K562 (cell line): ENCODE measurements at regions not wholly inside any gene's neighbourhood (a gene's known extent, or its start where the extent isn't known, plus 50 kb on each side); places are given as distances from the start of the nearest gene placed in this dataset.

ENCODE experiments used
- BDP1 ChIP-seq: IDR thresholded peaks from 3 replicates; pipeline ENCODE4 v1.6.1; 2011; ENCODE audit not compliant: insufficient read length, insufficient read depth
- E2F4 ChIP-seq: sonication (generic); formaldehyde crosslinking; IDR thresholded peaks from 2 replicates; pipeline ENCODE4 v1.8.0; 2022; ENCODE audit warnings: mild to moderate bottlenecking, low read depth, missing genetic modification reagents
- E2F5 ChIP-seq: sonication (generic); formaldehyde crosslinking; IDR thresholded peaks from 2 replicates; pipeline ENCODE4 v1.8.0; 2022; ENCODE audit warnings: mild to moderate bottlenecking, missing genetic modification reagents
- GABPB1 ChIP-seq: sonication (generic); formaldehyde crosslinking; IDR thresholded peaks from 2 replicates; pipeline ENCODE4 v1.8.0; 2022; ENCODE audit warnings: mild to moderate bottlenecking, missing genetic modification reagents
- HDAC1 ChIP-seq, 2 experiments: fragments of 450-650 bp; IDR thresholded peaks; 2 replicates each; pipeline ENCODE4 v1.6.1; 2016 to 2017; ENCODE audit warnings: inconsistent platforms in 1 of 2, mild to moderate bottlenecking in 1 of 2, moderate library complexity in 1 of 2
- POLR2AphosphoS5 ChIP-seq: IDR thresholded peaks from 2 replicates; pipeline ENCODE4 v1.6.1; 2011; ENCODE audit warnings: mild to moderate bottlenecking, low read depth, low read length, moderate library complexity; ENCODE audit not compliant: control insufficient read depth, insufficient read depth
- RCOR1 ChIP-seq, 2 experiments: IDR thresholded peaks; 2 replicates each; pipeline ENCODE4 v1.6.1; 2012; ENCODE audit warnings: low read depth in 2 of 2, low read length in 2 of 2, borderline replicate concordance in 1 of 2, improper control_type of control experiment in 1 of 2
- SP1 ChIP-seq: sonication (generic); formaldehyde crosslinking; IDR thresholded peaks from 2 replicates; pipeline ENCODE4 v1.8.1; 2022; ENCODE audit warnings: mild to moderate bottlenecking, missing genetic modification reagents
- ZBTB5 ChIP-seq: fragments of 450-650 bp; IDR thresholded peaks from 2 replicates; pipeline ENCODE4 v1.6.1; 2017; ENCODE audit warnings: antibody characterized with exemption

- no peak for TF ChIP-seq RCOR1 (IDR thresholded peaks at IDR 0.05; ENCODE audit: borderline replicate concordance in 1 of 2, low read depth in 2 of 2, low read length in 2 of 2)
- TF ChIP-seq E2F5 (CRISPR knock-in tag), result no peak
- no peak for TF ChIP-seq POLR2AphosphoS5
- no peak for TF ChIP-seq ZBTB5
- TF ChIP-seq SP1 (CRISPR knock-in tag), result no peak
- TF ChIP-seq BDP1, result no peak
- no peak for TF ChIP-seq E2F4 (CRISPR knock-in tag)
- no peak for TF ChIP-seq GABPB1 (CRISPR knock-in tag)
- no peak for TF ChIP-seq HDAC1 (IDR thresholded peaks at IDR 0.05)
Measured at GRCh38 chr10:34031400-34031799, 696.9 kb upstream of the NRP1 start.
